NCI-H1048 (cell line): ENCODE measurements at regions not wholly inside any gene's neighbourhood (a gene's known extent, or its start where the extent isn't known, plus 50 kb on each side); places are given as distances from the start of the nearest gene placed in this dataset.
"Not testable (repeated sequence)": the region's sequence is repeated elsewhere in the genome, so short reads cannot be mapped to it uniquely, and the experiment has no call there.

Experiments used
- DNase-seq: peaks from one replicate; lab custom pipeline; 2025; lab: John Stamatoyannopoulos, UW

GRCh38 chr2:167681234-167682015 is 566.0 kb downstream of the STK39 start:
- no peak for DNase-seq

- DNase-seq = no peak
These were observed 569.2 kb downstream of the STK39 start for GRCh38 chr2:167678158-167678557.

- no peak for DNase-seq
These were observed 571.5 kb downstream of the STK39 start for GRCh38 chr2:167675906-167676305.

- no peak for DNase-seq
These were observed 576.8 kb downstream of the STK39 start for GRCh38 chr2:167670588-167670987.

- DNase-seq = no peak
These were observed 594.3 kb downstream of the STK39 start for GRCh38 chr2:167653131-167653530.

- no peak for DNase-seq
These were observed 595.0 kb downstream of the STK39 start for GRCh38 chr2:167652401-167652800.

- no peak for DNase-seq
These were observed 595.8 kb downstream of the STK39 start for GRCh38 chr2:167651406-167652151.

GRCh38 chr2:167646557-167646956 is 600.8 kb downstream of the STK39 start:
- DNase-seq = no peak

- no peak for DNase-seq
These were observed 607.3 kb downstream of the STK39 start for GRCh38 chr2:167640096-167640495.

GRCh38 chr2:167637741-167638140 is 609.7 kb downstream of the STK39 start:
- no peak for DNase-seq

- not testable (repeated sequence) for DNase-seq
These were observed 615.1 kb downstream of the STK39 start for GRCh38 chr2:167632271-167632670.

GRCh38 chr2:167626961-167627360 is 620.4 kb downstream of the STK39 start:
- no peak for DNase-seq

- DNase-seq = no peak
These were observed 621.1 kb downstream of the STK39 start for GRCh38 chr2:167626301-167626700.

- DNase-seq = no peak
These were observed 630.4 kb downstream of the STK39 start for GRCh38 chr2:167616997-167617396.

- no peak for DNase-seq
These were observed 633.9 kb downstream of the STK39 start for GRCh38 chr2:167613471-167613870.

- no peak for DNase-seq
These were observed 638.9 kb downstream of the STK39 start for GRCh38 chr2:167608487-167608886.

GRCh38 chr2:167607731-167608130 is 639.7 kb downstream of the STK39 start:
- no peak for DNase-seq

GRCh38 chr2:167607211-167607610 is 640.2 kb downstream of the STK39 start:
- DNase-seq = no peak

GRCh38 chr2:167602122-167602521 is 645.3 kb downstream of the STK39 start:
- DNase-seq = no peak

- no peak for DNase-seq
These were observed 648.2 kb downstream of the STK39 start for GRCh38 chr2:167599219-167599618.

GRCh38 chr2:167595839-167596471 is 651.4 kb downstream of the STK39 start:
- DNase-seq = no peak

GRCh38 chr2:167595021-167595420 is 652.4 kb downstream of the STK39 start:
- DNase-seq = no peak

- no peak for DNase-seq
These were observed 655.0 kb downstream of the STK39 start for GRCh38 chr2:167592441-167592840.
